NB4 (cell line): ENCODE measurements at regions not wholly inside any gene's neighbourhood (a gene's known extent, or its start where the extent isn't known, plus 50 kb on each side); places are given as distances from the start of the nearest gene placed in this dataset.
"Not testable (repeated sequence)": the region's sequence is repeated elsewhere in the genome, so short reads cannot be mapped to it uniquely, and the experiment has no call there.

ENCODE experiments used
- CTCF ChIP-seq: IDR thresholded peaks from one replicate; pipeline ENCODE4 v1.5.1; 2012; ENCODE audit warnings: low read depth, low read length
- MAX ChIP-seq: IDR thresholded peaks from 2 replicates; pipeline ENCODE4 v1.6.1; 2011; ENCODE audit warnings: low read depth, low read length

- not testable (repeated sequence) for TF ChIP-seq MAX, CTCF
Measured at GRCh38 chr13:89215319-89215718, 1544.1 kb downstream of the SLITRK5 start.
